Kidney capillary endothelial cell (primary cell): ENCODE measurements at regions not wholly inside any gene's neighbourhood (a gene's known extent, or its start where the extent isn't known, plus 50 kb on each side); places are given as distances from the start of the nearest gene placed in this dataset.
"Not testable (repeated sequence)": the region's sequence is repeated elsewhere in the genome, so short reads cannot be mapped to it uniquely, and the experiment has no call there.

Source experiments
- DNase-seq: peaks from one replicate; pipeline ENCODE4 v3.0.0-alpha.2; 2018; ENCODE audit warnings: low spot score

DNA sequence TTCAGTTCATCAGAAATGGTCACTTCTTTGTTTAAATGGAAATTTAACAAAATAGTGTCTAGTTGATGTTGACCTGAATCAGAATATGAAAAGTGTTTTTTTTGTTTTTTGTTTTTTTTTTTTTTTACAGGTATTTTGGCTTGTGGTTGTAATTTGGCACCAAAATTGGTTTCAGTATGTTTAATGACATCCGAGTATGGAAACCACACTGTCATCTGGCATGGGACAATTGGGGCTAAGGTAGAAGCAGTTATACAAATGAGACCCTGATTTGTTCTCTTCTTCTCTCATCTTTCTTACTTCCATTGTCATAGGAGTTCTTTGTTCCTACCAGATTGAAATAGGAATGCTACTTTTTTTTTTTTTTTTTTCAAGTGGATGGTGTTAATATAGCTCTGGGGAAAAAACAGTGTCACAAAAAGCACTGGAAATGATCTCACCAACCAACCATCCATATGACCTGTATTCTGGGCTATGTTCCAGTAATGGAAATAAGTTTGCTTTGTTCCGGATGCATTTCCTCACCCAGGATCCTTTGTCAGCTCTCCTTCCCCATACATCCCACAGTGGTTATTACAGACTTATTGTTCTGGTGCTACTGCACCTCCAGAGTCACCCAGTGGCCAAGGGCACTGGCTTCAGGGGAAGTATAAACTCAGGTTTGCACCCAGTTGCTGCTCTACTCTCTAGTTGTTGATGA, 95.8 kb downstream of the ATXN3L start:
- DNase-seq, result peak; percentile 91

DNA sequence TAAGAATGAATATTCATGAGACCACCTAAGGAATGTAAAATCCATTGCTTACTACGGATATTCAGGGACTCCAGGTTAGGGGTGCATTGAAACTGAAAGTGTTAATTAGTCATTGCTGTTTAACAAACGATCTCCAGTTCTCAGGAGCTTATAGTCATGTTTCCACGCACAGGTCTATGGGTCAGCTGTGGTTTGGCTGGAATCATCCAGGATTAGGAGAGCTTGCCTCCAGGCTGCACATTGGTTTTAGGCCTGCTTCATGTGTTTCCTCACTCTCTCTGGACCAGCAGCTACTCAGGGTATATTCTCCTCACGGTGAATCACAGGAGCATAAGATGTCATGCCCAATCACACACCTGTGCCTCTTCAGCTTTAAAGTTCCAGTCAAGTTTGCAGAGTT, 98.9 kb downstream of the ATXN3L start:
- no peak for DNase-seq

DNA sequence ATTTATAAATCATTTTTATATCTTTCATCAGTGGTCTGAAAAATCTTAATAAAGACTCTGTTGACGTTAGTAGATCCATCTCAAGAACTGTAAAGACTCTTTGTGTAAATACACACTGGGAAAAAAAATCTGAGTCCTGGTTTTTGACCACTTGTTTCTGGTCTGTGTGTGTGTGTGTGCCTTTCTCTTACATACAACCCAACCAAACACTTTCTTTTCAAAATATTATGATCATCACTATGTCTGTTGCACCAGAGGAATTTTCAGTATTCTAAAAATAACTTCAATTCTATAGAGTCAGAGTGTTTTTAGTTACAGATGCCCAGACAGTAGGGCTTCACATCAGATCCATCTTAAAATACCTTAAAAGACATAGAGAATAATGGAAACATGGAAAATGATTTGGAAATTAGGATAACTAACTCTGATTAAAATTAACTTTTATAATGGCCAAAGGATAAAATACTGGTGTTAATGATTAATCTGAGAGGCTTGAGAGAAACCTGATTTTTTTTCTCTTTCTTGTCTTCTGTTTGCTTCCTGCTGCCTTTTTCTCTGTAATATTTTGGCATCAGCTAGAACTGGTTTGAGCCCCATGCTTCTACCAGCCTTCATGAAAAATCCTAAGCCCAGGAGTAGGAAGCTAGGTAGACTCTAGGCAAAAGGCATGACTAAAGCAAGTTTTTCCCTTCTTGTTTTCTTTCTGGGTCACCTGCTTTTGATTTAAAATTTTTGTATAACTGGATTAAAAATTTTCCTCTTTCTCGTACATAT, 99.7 kb downstream of the ATXN3L start:
- DNase-seq, result no peak

GRCh38 chrX:13218758-13219157, 101.1 kb downstream of the ATXN3L start:
- no peak for DNase-seq

DNA sequence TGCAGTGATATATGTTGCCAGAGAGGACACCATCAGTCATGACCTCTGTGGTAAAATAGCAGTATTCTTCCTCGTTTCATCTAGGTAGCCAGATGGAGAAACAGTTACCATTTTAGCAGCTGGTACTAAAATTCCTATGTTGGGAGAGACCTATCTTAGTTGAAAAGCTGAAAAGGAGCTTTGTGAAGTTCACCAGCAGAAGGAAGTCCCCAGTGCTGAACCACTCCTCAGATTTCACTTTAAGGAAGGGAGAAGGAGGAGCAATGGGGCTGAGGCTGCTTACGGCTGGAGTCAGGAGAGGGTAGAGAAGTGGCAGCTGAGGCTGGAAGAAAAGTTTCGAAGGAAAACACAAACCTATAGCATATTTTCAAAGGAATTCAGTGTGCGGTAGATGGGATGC, 103.7 kb downstream of the ATXN3L start:
- DNase-seq, result no peak

- no peak for DNase-seq
Observed at GRCh38 chrX:13215729-13216128, 104.1 kb downstream of the ATXN3L start.

GRCh38 chrX:13212191-13212651, 107.6 kb downstream of the ATXN3L start:
- no peak for DNase-seq

GRCh38 chrX:13210142-13210541, 109.7 kb downstream of the ATXN3L start:
- not testable (repeated sequence) for DNase-seq

GRCh38 chrX:13209704-13210103, 110.1 kb downstream of the ATXN3L start:
- not testable (repeated sequence) for DNase-seq

DNA sequence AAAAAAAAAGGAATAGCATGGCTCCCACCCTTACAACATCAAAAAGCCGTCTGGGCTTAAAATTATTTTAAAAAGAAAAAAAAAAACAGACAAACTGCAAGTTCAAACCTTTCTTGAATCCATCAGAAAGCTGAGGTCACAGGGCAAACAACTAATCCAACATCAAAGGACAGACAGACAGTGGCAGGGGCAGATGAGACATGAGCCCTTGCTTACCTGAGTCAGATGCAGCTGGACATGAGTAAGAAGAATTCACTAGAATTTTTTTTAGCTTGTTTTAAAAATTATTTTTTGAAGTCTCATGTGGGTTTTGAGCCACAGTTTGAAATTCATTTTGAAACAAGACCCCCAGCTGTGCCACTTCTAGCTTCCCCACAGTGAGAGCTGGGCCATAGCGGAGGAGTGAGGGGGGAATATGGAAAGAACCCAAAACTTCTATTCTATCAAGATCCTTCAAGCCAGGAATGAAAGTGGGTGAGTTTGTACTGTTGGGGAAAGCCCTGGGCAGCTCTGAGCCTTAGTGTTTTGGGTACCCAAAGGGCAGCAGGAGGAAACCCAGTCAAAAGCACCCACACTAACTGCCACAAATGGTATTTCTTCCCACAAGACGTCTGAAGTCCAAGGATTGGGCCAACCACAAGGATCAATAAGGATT, 111.4 kb downstream of the ATXN3L start:
- DNase-seq, result no peak

GRCh38 chrX:13203271-13203670, 116.6 kb downstream of the ATXN3L start:
- no peak for DNase-seq

- DNase-seq, result no peak
Observed at GRCh38 chrX:13201605-13202219, 118.1 kb downstream of the ATXN3L start.

GRCh38 chrX:13200398-13200797, 119.5 kb downstream of the ATXN3L start:
- DNase-seq, result no peak

DNA sequence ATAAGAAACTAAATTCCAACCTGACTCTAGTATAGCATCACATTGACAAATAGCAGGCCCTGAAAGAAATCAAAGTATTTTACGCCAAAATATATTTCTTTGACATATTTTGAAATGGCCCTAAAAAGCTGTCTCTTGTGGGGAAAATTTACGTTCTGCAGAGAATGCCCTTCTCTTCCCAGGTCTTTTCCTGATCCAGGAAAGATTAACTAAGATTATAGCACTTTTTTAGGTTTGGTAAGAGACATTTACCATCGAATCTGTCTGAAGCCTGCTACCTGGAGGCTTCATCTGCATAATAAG, 121.1 kb downstream of the ATXN3L start:
- DNase-seq, result no peak

GRCh38 chrX:13198056-13198761, 121.6 kb downstream of the ATXN3L start:
- DNase-seq, result no peak

DNA sequence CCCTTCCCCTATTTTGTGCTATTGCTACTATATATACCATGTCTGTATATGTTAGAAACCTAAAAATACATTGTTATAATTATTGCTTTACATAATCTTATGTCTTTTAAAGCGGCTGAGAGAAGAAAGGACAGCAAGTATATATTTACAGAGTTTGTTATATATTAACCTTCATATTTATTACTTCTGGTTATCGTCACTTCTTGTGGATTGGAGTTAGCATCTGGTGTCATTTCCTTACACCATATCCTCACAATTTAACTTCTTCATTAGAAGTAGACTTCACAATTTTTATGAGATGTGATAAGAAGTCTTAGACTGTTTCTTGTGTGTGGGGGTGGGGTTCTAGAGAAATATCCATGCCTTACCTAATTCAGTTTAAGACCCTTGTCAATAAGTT, 123.1 kb downstream of the ATXN3L start:
- DNase-seq, result no peak

- no peak for DNase-seq
Observed at GRCh38 chrX:13195340-13195739, 124.5 kb downstream of the ATXN3L start.

DNA sequence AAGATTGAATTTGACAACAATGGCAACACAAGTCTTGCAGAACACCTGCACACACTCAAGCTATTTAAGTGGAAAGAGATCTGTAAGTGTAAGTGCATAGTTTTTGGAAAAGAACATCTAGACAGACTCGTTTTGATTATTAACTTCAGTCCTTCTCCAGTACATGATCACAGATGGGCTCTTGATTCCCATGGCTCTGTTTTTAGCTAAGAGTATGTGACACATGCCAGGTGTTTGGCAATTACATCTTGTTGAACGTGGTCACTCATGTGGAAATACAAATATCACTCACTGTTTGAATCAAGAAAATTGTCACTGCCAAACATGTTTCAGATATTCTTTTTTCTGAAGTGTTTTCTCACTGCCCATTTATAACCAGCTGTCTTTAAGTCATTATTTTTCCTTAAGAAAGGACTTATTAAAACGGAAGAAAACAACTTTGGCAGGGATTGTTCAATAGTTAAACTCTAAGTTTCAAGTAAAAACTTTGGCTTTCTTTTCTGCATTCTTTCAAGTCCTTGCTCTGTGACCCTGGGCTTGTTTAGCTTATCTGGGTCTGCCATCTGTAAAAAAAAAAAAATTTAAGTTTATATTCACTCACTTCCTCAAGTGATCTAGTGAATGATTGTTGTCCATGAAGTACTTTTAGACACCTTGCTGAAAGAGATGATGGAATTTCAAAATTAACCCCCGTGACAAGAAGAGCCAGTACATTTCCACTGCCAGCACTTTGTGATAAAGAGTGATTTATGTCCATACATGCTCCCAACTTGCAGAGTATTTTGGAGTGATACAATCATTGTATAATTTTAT, 125.4 kb downstream of the ATXN3L start:
- no peak for DNase-seq

GRCh38 chrX:13190051-13190450, 129.8 kb downstream of the ATXN3L start:
- DNase-seq, result no peak

DNA sequence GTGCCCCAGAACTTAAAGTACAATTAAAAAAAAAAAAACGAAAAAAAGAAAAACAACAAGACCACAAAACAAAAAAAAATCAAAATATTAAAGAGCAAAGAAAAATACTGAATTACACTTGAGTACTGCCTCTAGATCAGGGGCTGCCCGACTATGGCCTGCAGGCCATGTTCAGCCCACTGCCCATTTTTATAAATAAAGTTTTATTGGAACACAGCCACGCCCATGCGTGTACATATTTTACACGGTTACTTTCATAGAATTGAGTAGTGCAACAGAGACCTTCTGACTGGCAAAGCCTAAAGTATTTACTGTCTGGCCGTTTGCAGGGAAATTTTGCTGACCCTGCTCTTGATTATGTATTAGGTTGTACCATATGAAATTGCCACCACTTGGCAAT, 130.5 kb downstream of the ATXN3L start:
- DNase-seq, result no peak

GRCh38 chrX:13188731-13189309, 131.0 kb downstream of the ATXN3L start:
- DNase-seq, result no peak
